GM12891 (cell line): ENCODE measurements at regions not wholly inside any gene's neighbourhood (a gene's known extent, or its start where the extent isn't known, plus 50 kb on each side); places are given as distances from the start of the nearest gene placed in this dataset.

Experiments used
- DNase-seq: peaks from one replicate; pipeline ENCODE4 v3.0.0; 2011; ENCODE audit warnings: low spot score; ENCODE audit not compliant: insufficient read length
- FAIRE-seq: peaks from 2 replicates; lab custom pipeline; 2011; peaks lifted over from hg19 to GRCh38; lab: Jason Lieb, UNC
- PAX5 ChIP-seq: IDR thresholded peaks from 2 replicates; pipeline ENCODE4 v1.6.1; 2011; ENCODE audit warnings: low read length, moderate library complexity, mild to moderate bottlenecking; ENCODE audit not compliant: insufficient read depth, severe bottlenecking
- POLR2A ChIP-seq: IDR thresholded peaks from 2 replicates; pipeline ENCODE4 v1.6.1; 2011; ENCODE audit warnings: low read depth, low read length, control low read depth
- POLR2AphosphoS5 ChIP-seq: IDR thresholded peaks from 2 replicates; pipeline ENCODE4 v1.6.1; 2011; ENCODE audit warnings: low read depth, low read length, control low read depth
- POU2F2 ChIP-seq: IDR thresholded peaks from 2 replicates; pipeline ENCODE4 v1.6.1; 2011; ENCODE audit warnings: low read depth, mild to moderate bottlenecking, control low read depth, low read length, moderate library complexity
- SPI1 ChIP-seq: IDR thresholded peaks from 2 replicates; pipeline ENCODE4 v1.6.1; 2011; ENCODE audit warnings: low read depth, low read length, control low read depth
- TAF1 ChIP-seq: IDR thresholded peaks from 2 replicates; pipeline ENCODE4 v1.6.1; 2011; ENCODE audit warnings: low read depth, low read length, control low read depth

GRCh38 chr1:68339505-68339904, 107.2 kb upstream of the WLS start:
- TF ChIP-seq POLR2A = no peak
- TF ChIP-seq TAF1 = no peak
- TF ChIP-seq SPI1 = no peak
- no peak for DNase-seq
- no peak for FAIRE-seq

GRCh38 chr1:68338081-68338480, 105.8 kb upstream of the WLS start:
- FAIRE-seq (no peak), DNase-seq (no peak)
- no peak for TF ChIP-seq POLR2A
- TF ChIP-seq POLR2AphosphoS5 = no peak
- no peak for TF ChIP-seq TAF1
- TF ChIP-seq POU2F2 = no peak
- no peak for TF ChIP-seq SPI1
- no peak for TF ChIP-seq PAX5

- FAIRE-seq = no peak
- DNase-seq = no peak
- no peak for TF ChIP-seq SPI1
- TF ChIP-seq PAX5 = no peak
- no peak for TF ChIP-seq POLR2A
- TF ChIP-seq TAF1 = no peak
- TF ChIP-seq POLR2AphosphoS5 = no peak
- no peak for TF ChIP-seq POU2F2
Observed at GRCh38 chr1:68332041-68332440, 99.7 kb upstream of the WLS start.

GRCh38 chr1:68331117-68331865, 99.0 kb upstream of the WLS start:
- no peak for DNase-seq
- TF ChIP-seq POLR2A = no peak
- TF ChIP-seq POU2F2 = no peak
- no peak for TF ChIP-seq POLR2AphosphoS5
- TF ChIP-seq SPI1 = no peak
- TF ChIP-seq TAF1 = no peak
- TF ChIP-seq PAX5 = no peak
- no peak for FAIRE-seq

- no peak for TF ChIP-seq PAX5
- no peak for TF ChIP-seq TAF1
- no peak for TF ChIP-seq POLR2A
- TF ChIP-seq SPI1 = no peak
- no peak for TF ChIP-seq POLR2AphosphoS5
- no peak for TF ChIP-seq POU2F2
- FAIRE-seq = no peak
- no peak for DNase-seq
Observed at GRCh38 chr1:68330391-68330790, 98.1 kb upstream of the WLS start.

GRCh38 chr1:68329096-68329835, 96.9 kb upstream of the WLS start:
- no peak for FAIRE-seq
- DNase-seq = no peak

GRCh38 chr1:68328490-68328889, 96.2 kb upstream of the WLS start:
- TF ChIP-seq POLR2A = no peak
- DNase-seq = no peak
- no peak for FAIRE-seq

More at GRCh38 chr1:68329096-68329835, 96.9 kb upstream of the WLS start:
- TF ChIP-seq POLR2AphosphoS5 = no peak
- no peak for TF ChIP-seq POLR2A

GRCh38 chr1:68327414-68327813, 95.1 kb upstream of the WLS start:
- DNase-seq (no peak), FAIRE-seq (no peak)
- TF ChIP-seq PAX5 (no peak), POLR2AphosphoS5 (no peak), TAF1 (no peak), POU2F2 (no peak), SPI1 (no peak), POLR2A (no peak)

GRCh38 chr1:68326481-68326880, 94.2 kb upstream of the WLS start:
- DNase-seq (no peak), FAIRE-seq (no peak)
- TF ChIP-seq PAX5 = no peak
- no peak for TF ChIP-seq SPI1
- TF ChIP-seq POLR2A = no peak
- no peak for TF ChIP-seq TAF1
- TF ChIP-seq POLR2AphosphoS5 = no peak
- no peak for TF ChIP-seq POU2F2

- no peak for FAIRE-seq
- no peak for TF ChIP-seq TAF1
- TF ChIP-seq POU2F2 = no peak
- no peak for TF ChIP-seq POLR2AphosphoS5
- no peak for TF ChIP-seq SPI1
- TF ChIP-seq POLR2A = no peak
- TF ChIP-seq PAX5 = no peak
- no peak for DNase-seq
Observed at GRCh38 chr1:68324316-68324715, 92.0 kb upstream of the WLS start.
